ENCODE measurements at regions not wholly inside any gene's neighbourhood (a gene's known extent, or its start where the extent isn't known, plus 50 kb on each side); places are given as distances from the start of the nearest gene placed in this dataset.

- Histone ChIP-seq H3K79me2 (ENCODE audit: insufficient read depth, low read length) (no peaks in the 10 kb centered on the region), H4K91ac (ENCODE audit: insufficient read length, low read depth, low read length) (no peak overlapping the region), H4K20me1 (ENCODE audit: control insufficient read depth, insufficient read depth, insufficient read length) (no peaks in the 10 kb centered on the region), H2BK5ac (ENCODE audit: insufficient read length, low read length) (no peak overlapping the region), H3K27me3 (ENCODE audit: insufficient read depth, low read length) (no peaks in the 10 kb centered on the region), H2AK5ac (ENCODE audit: insufficient read length, low read length) (no peak overlapping the region), H2AFZ (ENCODE audit: low read length) (no peak overlapping the region), H3K79me1 (ENCODE audit: insufficient read depth, low read depth, low read length, poor library complexity, severe bottlenecking) (no peaks in the 10 kb centered on the region), H4K8ac (replicated peaks; ENCODE audit: insufficient read length, low read depth, low read length) (no peak overlapping the region), H3K27ac (ENCODE audit: insufficient read length, low read depth, low read length) (no peak overlapping the region), H2BK20ac (ENCODE audit: low read depth, low read length, poor library complexity, severe bottlenecking) (no peak overlapping the region), H3K14ac (ENCODE audit: insufficient read depth, low read length) (no peak overlapping the region), H3K56ac (ENCODE audit: insufficient read length, low read depth, low read length) (no peak overlapping the region), H2BK15ac (ENCODE audit: low read depth, low read length) (no peak overlapping the region), H3K4ac (ENCODE audit: low read depth, low read length) (no peak overlapping the region), H2BK12ac (ENCODE audit: insufficient read length, low read depth, low read length) (no peak overlapping the region), H4K5ac (ENCODE audit: insufficient read length, low read depth, low read length) (no peak overlapping the region), H3K4me2 (ENCODE audit: insufficient read depth, insufficient read length, low read length) (no peak overlapping the region), H3T11ph (ENCODE audit: low read length) (no peak overlapping the region), H3K18ac (ENCODE audit: insufficient read length, low read depth, low read length) (no peak overlapping the region), H3K23me2 (ENCODE audit: insufficient read length, low read depth, low read length, poor library complexity, severe bottlenecking) (no peaks in the 10 kb centered on the region), H3K23ac (ENCODE audit: insufficient read length, low read depth, low read length) (no peak overlapping the region), H3K9me3 (ENCODE audit: control insufficient read depth, low read depth, low read length) (no peaks in the 10 kb centered on the region), H3K4me1 (ENCODE audit: insufficient read depth, low read length) (peaks cover 2% of the 10 kb centered on the region; the same call in 1 of the 2 replicates), H3K9ac (ENCODE audit: extremely low read depth, insufficient read length, low read length) (no peak overlapping the region), H2BK120ac (ENCODE audit: low read depth, low read length, poor library complexity, severe bottlenecking) (no peak overlapping the region)
- no peaks in the 10 kb centered on the region; the same call in 1 of the 2 replicates for H3K27me3 Mint-ChIP-seq (ENCODE audit: low read depth)
- peaks cover 11 to 13% of the 10 kb centered on the region in 2 experiments for H3K4me1 Mint-ChIP-seq
- H3K4me3 Mint-ChIP-seq: no peak overlapping the region
- no peak for DNase-seq
- 100% methylated on average over 1 of the region's 3 CpGs for WGBS (ENCODE audit: extremely low coverage, insufficient read length, low lambda C conversion rate)
- H3K27ac Mint-ChIP-seq: no peak overlapping the region
- H3K9me3 Mint-ChIP-seq: peaks cover 16 to 22% of the 10 kb centered on the region in 2 experiments
- peaks cover 0 to 26% (median 17%) of the 10 kb centered on the region in 3 experiments; a peak in 5 of 7 replicates for H3K36me3 Mint-ChIP-seq (ENCODE audit: insufficient read depth in 1 of 3, low read depth in 3 of 3)
- no peak for TF ChIP-seq CTCF (conservative IDR thresholded peaks at IDR 0.05)
These were observed 475.6 kb upstream of the ZEB2 start for GRCh38 chr2:144995482-144995881.
